Adrenal gland (tissue), 9 donors: ENCODE measurements at regions not wholly inside any gene's neighbourhood (a gene's known extent, or its start where the extent isn't known, plus 50 kb on each side); places are given as distances from the start of the nearest gene placed in this dataset.
A peak's percentile ranks its signal among the peaks of the same experiment; 100 is the strongest.

ENCODE experiments used
- DNase-seq, 7 donors: peaks; one replicate each; pipeline ENCODE4 v3.0.0-alpha.2; 2019 to 2020
- H3K27ac ChIP-seq, 5 donors: fragments of 200-600 bp; sonication (generic) in 4 of 5; 1 replicate in 3 of 5; 2 replicates in 2 of 5; pipeline versions ENCODE4 v1.5.1 to v1.8.0; 2016 to 2020; ENCODE audit warnings: mild to moderate bottlenecking in 1 of 5
- H3K27me3 ChIP-seq: fragments of 200-600 bp; 2 replicates; pipeline ENCODE4 v1.8.0; 2021
- H3K36me3 ChIP-seq, 2 donors: fragments of 200-600 bp; replicated peaks in 1 of 2; 1 replicate in 1 of 2; 2 replicates in 1 of 2; pipeline versions ENCODE4 v1.5.1 to v1.8.0; 2018 to 2022
- H3K4me1 ChIP-seq, 2 donors: fragments of 200-600 bp; replicated peaks in 1 of 2; 1 replicate in 1 of 2; 2 replicates in 1 of 2; pipeline versions ENCODE4 v1.5.1 to v1.8.0; 2018 to 2021
- H3K4me3 ChIP-seq, 4 donors: fragments of 200-600 bp; sonication (generic) in 3 of 4; one replicate each; pipeline ENCODE4 v1.5.1; 2016 to 2018
- H3K9me3 ChIP-seq, 3 donors: fragments of 200-600 bp; sonication (generic) in 1 of 3; replicated peaks in 1 of 3; 1 replicate in 2 of 3; 2 replicates in 1 of 3; pipeline versions ENCODE4 v1.5.1 to v1.8.0; 2016 to 2021
- POLR2A ChIP-seq, 2 donors: fragments of 450-650 bp; IDR thresholded peaks; one replicate each; pipeline ENCODE4 v1.6.1; 2017; ENCODE audit warnings: antibody characterized with exemption in 2 of 2, mild to moderate bottlenecking in 2 of 2, moderate library complexity in 1 of 2
- WGBS, 4 donors: extraction: QIAGEN DNeasy Blood & Tissue Kit in 2 of 4; methylation state at CpG; one replicate each; pipeline versions ENCODE4 v1.1.5 to v1.1.7; 2013 to 2017; 5-methylcytosine and 5-hydroxymethylcytosine counted together
- intact Hi-C, 2 donors: fragments of 100-400 bp; cut with DNase I; formaldehyde crosslinking; loops; one replicate each; pipeline versions ENCODE4 v1.14.1 to v1.15.0; 2022 to 2023
- TF ChIP-seq, protein P1 (sequence below), 6 experiments: fragments of 450-650 bp in 4 of 6; fragments of 200-600 bp in 2 of 6; sonication (generic) in 1 of 6; IDR thresholded peaks; 1 replicate in 5 of 6; 2 replicates in 1 of 6; pipeline versions ENCODE4 v1.5.1 to v1.8.0; 2016 to 2021; ENCODE audit warnings: antibody characterized with exemption in 6 of 6, mild to moderate bottlenecking in 2 of 6, moderate library complexity in 1 of 6
- donor health status: healthy with polysubstance abuse.
- donor health status: Bipolar disorder and iron deficiency.
- donor health status: DM: yes; HTN: yes; CAD: no.
- donor health status: DM: no; HTN: no; CAD: no.
- donor health status: DM: no; HTN: no; CAD: no.

DNA sequence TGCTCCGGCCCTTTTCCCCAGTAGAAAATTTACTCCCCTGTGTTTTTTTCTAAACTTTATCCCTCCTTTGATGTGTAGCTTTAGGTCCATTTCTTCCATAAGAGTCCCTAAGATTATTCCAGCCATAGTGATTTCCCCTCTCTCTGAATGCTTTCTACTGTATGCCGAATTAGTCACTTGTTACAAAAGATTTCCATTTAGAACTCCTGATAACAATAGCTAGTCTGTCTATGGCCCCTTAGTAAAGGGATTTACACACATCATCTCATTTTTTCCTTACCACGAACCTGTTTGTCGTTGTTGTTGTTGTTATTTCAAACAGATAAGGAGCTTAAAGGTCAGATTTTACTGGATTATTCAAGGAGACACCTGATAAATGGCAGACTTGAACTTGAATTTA is 256.1 kb downstream of the PAX3 start:
- 46 to 61% (median 49%) methylated on average over 4 of the region's 4 CpGs for WGBS, 4 donors
- Histone ChIP-seq H3K36me3 (no peaks in the 10 kb centered on the region), H3K27me3 (peaks cover 4% of the 10 kb centered on the region), H3K4me1 (no peaks in the 10 kb centered on the region), H3K4me3 (no peak overlapping the region), H3K9me3 (no peaks in the 10 kb centered on the region), H3K27ac (no peak overlapping the region)
- no peak for TF ChIP-seq POLR2A (IDR thresholded peaks at IDR 0.05)
- TF ChIP-seq, protein P1, sequence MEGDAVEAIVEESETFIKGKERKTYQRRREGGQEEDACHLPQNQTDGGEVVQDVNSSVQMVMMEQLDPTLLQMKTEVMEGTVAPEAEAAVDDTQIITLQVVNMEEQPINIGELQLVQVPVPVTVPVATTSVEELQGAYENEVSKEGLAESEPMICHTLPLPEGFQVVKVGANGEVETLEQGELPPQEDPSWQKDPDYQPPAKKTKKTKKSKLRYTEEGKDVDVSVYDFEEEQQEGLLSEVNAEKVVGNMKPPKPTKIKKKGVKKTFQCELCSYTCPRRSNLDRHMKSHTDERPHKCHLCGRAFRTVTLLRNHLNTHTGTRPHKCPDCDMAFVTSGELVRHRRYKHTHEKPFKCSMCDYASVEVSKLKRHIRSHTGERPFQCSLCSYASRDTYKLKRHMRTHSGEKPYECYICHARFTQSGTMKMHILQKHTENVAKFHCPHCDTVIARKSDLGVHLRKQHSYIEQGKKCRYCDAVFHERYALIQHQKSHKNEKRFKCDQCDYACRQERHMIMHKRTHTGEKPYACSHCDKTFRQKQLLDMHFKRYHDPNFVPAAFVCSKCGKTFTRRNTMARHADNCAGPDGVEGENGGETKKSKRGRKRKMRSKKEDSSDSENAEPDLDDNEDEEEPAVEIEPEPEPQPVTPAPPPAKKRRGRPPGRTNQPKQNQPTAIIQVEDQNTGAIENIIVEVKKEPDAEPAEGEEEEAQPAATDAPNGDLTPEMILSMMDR (IDR thresholded peaks at IDR 0.05) = no peak
- intact Hi-C loops = no loop called here
- DNase-seq = no peak

DNA sequence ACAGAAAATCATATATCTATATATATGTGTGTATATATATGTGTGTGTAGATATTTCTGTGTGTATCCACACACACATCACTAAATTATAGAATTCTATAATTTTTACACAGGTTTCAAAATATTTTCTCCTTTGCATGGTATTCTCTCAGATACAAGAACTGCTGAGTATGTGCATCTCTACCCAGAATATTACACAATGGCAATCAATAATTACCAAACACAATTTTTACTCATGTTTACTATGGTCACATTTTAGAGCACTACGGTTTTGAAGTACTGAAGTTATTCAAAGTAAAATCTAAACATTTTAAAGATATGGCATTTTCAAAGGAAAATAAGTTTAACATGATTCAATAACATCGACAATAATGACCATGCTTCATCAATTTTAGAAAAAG is 258.5 kb downstream of the PAX3 start:
- DNase-seq = no peak
- H3K4me3 ChIP-seq = no peak overlapping the region
- H3K27me3 ChIP-seq = peaks cover 4% of the 10 kb centered on the region
- no peak for TF ChIP-seq POLR2A (IDR thresholded peaks at IDR 0.05)
- TF ChIP-seq, protein P1 (IDR thresholded peaks at IDR 0.05) = no peak
- WGBS, 4 donors = 80 to 93% (median 87%) methylated on average over 2 of the region's 2 CpGs
- no peak overlapping the region for H3K27ac ChIP-seq
- H3K4me1 ChIP-seq = no peaks in the 10 kb centered on the region
- no peaks in the 10 kb centered on the region for H3K9me3 ChIP-seq
- no peaks in the 10 kb centered on the region for H3K36me3 ChIP-seq
- intact Hi-C loops = no loop called here

DNA sequence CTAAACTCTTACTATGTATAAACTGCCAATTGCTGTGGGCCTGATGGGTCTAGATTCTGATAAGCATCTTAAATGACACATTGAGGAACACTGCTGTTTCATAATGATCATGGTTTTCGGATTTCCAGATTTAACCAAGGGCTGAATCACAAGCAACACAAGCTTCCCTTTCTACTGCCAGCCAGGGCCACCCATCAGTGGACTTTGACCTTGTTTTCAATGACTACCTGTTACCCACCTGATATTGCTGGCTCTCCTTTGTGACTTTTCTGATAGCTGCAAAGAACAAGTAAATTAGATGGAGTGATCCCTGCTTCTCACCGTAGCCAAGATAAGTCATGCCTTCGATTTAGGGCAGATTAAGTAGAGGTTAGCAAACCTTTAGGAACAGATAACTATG is 259.0 kb downstream of the PAX3 start:
- intact Hi-C loops = no loop called here
- H3K4me1 ChIP-seq = no peaks in the 10 kb centered on the region
- WGBS, 4 donors = 59 to 69% (median 67%) methylated on average over 3 of the region's 3 CpGs
- H3K4me3 ChIP-seq = no peak overlapping the region
- H3K27me3 ChIP-seq = peaks cover 4% of the 10 kb centered on the region
- H3K9me3 ChIP-seq = no peaks in the 10 kb centered on the region
- no peak for DNase-seq
- H3K36me3 ChIP-seq = no peaks in the 10 kb centered on the region
- no peak for TF ChIP-seq POLR2A (IDR thresholded peaks at IDR 0.05)
- TF ChIP-seq, protein P1 (IDR thresholded peaks at IDR 0.05) = no peak
- no peak overlapping the region for H3K27ac ChIP-seq

DNA sequence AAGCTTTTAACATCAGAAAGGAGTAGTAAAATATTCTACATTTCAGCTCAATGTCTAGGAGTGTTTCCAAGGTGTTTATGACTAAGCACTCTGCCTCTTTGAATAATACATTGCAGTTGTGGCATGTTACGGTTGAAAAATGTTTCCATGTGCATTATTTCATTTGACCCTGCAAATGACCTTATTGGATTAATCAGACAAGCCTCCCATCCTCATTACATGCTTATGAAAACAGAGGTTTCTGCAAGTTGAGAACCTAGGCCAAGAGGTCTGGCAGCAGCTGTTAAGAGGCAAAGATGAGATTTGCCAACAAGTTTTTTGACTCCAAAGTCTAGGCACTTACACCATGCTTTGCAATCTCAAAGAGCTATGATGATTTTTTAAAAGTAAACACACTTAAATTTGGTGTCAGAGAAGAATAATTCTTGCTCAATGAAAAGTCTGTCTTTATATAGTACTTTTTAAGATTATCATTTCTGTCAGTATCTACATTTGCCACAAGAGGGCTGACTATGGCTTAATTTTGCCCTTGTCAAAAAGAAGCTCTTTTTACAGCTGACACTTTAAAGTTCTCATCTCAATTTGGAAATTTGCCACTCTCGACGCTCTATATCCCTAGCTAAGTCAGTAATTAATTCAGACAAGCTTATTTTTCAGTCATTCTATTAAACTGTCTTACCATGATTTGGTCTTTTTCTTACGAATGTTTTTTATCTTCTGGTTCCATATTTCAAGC is 260.6 kb downstream of the PAX3 start:
- no peaks in the 10 kb centered on the region for H3K36me3 ChIP-seq
- H3K9me3 ChIP-seq = no peaks in the 10 kb centered on the region
- no peak for TF ChIP-seq POLR2A (IDR thresholded peaks at IDR 0.05)
- TF ChIP-seq, protein P1 (IDR thresholded peaks at IDR 0.05) = peak in 3 of 6 experiments; percentile 11 to 30 (median 14)
- WGBS, 4 donors = 43 to 50% (median 48%) methylated on average over 4 of the region's 4 CpGs
- no peak for DNase-seq
- no peak overlapping the region for H3K27ac ChIP-seq
- H3K4me3 ChIP-seq = no peak overlapping the region
- peaks cover 4% of the 10 kb centered on the region for H3K27me3 ChIP-seq
- intact Hi-C loops = no loop called here
- no peaks in the 10 kb centered on the region for H3K4me1 ChIP-seq
